Mesenchymal stem cell (in vitro differentiated cells and primary cell): ENCODE measurements at regions not wholly inside any gene's neighbourhood (a gene's known extent, or its start where the extent isn't known, plus 50 kb on each side); places are given as distances from the start of the nearest gene placed in this dataset.

Source experiments
- DNase-seq: peaks from one replicate; pipeline ENCODE4 v3.0.0-alpha.2; 2013
- H2AFZ ChIP-seq: one replicate; pipeline ENCODE4 v1.6.1; 2013; ENCODE audit warnings: low read depth, mild to moderate bottlenecking, control low read depth, inconsistent platforms, low read length, moderate library complexity
- H2AK5ac ChIP-seq: 2 replicates; pipeline ENCODE4 v1.6.1; 2013; ENCODE audit warnings: low read length, moderate library complexity, mild to moderate bottlenecking, inconsistent platforms; ENCODE audit not compliant: severe bottlenecking
- H2BK120ac ChIP-seq: one replicate; pipeline ENCODE4 v1.6.1; 2013; ENCODE audit warnings: low read depth, mild to moderate bottlenecking, inconsistent platforms, low read length, moderate library complexity
- H2BK12ac ChIP-seq, 2 experiments: one replicate each; pipeline ENCODE4 v1.6.1; 2013; ENCODE audit warnings: inconsistent platforms in 2 of 2, low read length in 2 of 2, mild to moderate bottlenecking in 2 of 2, moderate library complexity in 2 of 2, control low read depth in 1 of 2
- H2BK15ac ChIP-seq: one replicate; pipeline ENCODE4 v1.6.1; 2013; ENCODE audit warnings: mild to moderate bottlenecking, low read depth, inconsistent platforms; ENCODE audit not compliant: poor library complexity, severe bottlenecking
- H2BK5ac ChIP-seq: 2 replicates; pipeline ENCODE4 v1.6.1; 2013; ENCODE audit warnings: low read depth, mild to moderate bottlenecking, low read length, control low read depth, inconsistent platforms; ENCODE audit not compliant: poor library complexity, severe bottlenecking
- H3K14ac ChIP-seq, 2 experiments: one replicate each; pipeline ENCODE4 v1.6.1; 2013; ENCODE audit warnings: inconsistent platforms in 2 of 2, low read length in 2 of 2, control low read depth in 1 of 2, mild to moderate bottlenecking in 1 of 2, moderate library complexity in 1 of 2
- H3K18ac ChIP-seq, 2 experiments: one replicate each; pipeline ENCODE4 v1.6.1; 2013; ENCODE audit warnings: inconsistent platforms in 2 of 2, low read length in 2 of 2, control low read depth in 1 of 2, low read depth in 1 of 2, mild to moderate bottlenecking in 1 of 2
- H3K23ac ChIP-seq, 2 experiments: one replicate each; pipeline ENCODE4 v1.6.1; 2013; ENCODE audit warnings: inconsistent platforms in 2 of 2, low read length in 2 of 2, mild to moderate bottlenecking in 2 of 2, moderate library complexity in 2 of 2, control low read depth in 1 of 2
- H3K27ac ChIP-seq: 2 replicates; pipeline ENCODE4 v1.5.1; 2013; ENCODE audit warnings: mild to moderate bottlenecking, moderate library complexity, low read length, control low read depth, inconsistent platforms; ENCODE audit not compliant: poor library complexity, severe bottlenecking
- H3K27me3 ChIP-seq, 2 experiments: 2 replicates each; pipeline versions ENCODE4 v1.6.1 to v1.7.0; 2013; ENCODE audit warnings: low read length in 2 of 2, mild to moderate bottlenecking in 2 of 2, moderate library complexity in 2 of 2, control low read depth in 1 of 2, inconsistent platforms in 1 of 2; ENCODE audit not compliant: control insufficient read depth in 1 of 2, insufficient read depth in 1 of 2
- H3K36me3 ChIP-seq, 2 experiments: 2 replicates each; pipeline versions ENCODE4 v1.6.1 to v1.7.0; 2013; ENCODE audit warnings: low read length in 2 of 2, control low read depth in 1 of 2, inconsistent platforms in 1 of 2, low read depth in 1 of 2, mild to moderate bottlenecking in 1 of 2; ENCODE audit not compliant: insufficient read depth in 2 of 2, control insufficient read depth in 1 of 2
- H3K4ac ChIP-seq, 2 experiments: one replicate each; pipeline ENCODE4 v1.6.1; 2013; ENCODE audit warnings: inconsistent platforms in 2 of 2, low read length in 2 of 2, mild to moderate bottlenecking in 2 of 2, moderate library complexity in 2 of 2, control low read depth in 1 of 2, low read depth in 1 of 2
- H3K4me1 ChIP-seq: 2 replicates; pipeline ENCODE4 v1.6.1; 2013; ENCODE audit warnings: low read depth, low read length, control low read depth; ENCODE audit not compliant: control insufficient read depth, insufficient read depth
- H3K4me2 ChIP-seq: 2 replicates; pipeline ENCODE4 v1.6.1; 2013; ENCODE audit warnings: low read length, mild to moderate bottlenecking, inconsistent platforms; ENCODE audit not compliant: poor library complexity, severe bottlenecking
- H3K4me3 ChIP-seq, 2 experiments: 2 replicates each; pipeline versions ENCODE4 v1.5.1 to v1.7.0; 2013; ENCODE audit warnings: low read length in 2 of 2, mild to moderate bottlenecking in 2 of 2, control low read depth in 1 of 2, low read depth in 1 of 2; ENCODE audit not compliant: insufficient read depth in 1 of 2
- H3K79me1 ChIP-seq: replicated peaks from 2 replicates; pipeline ENCODE4 v1.6.1; 2013; ENCODE audit warnings: mild to moderate bottlenecking, control low read depth, low read length, inconsistent platforms; ENCODE audit not compliant: poor library complexity, severe bottlenecking
- H3K9ac ChIP-seq: 2 replicates; pipeline ENCODE4 v1.7.0; 2013; ENCODE audit warnings: mild to moderate bottlenecking, low read length, moderate library complexity
- H3K9me3 ChIP-seq: 2 replicates; pipeline ENCODE4 v1.7.0; 2013; ENCODE audit warnings: mild to moderate bottlenecking, low read length; ENCODE audit not compliant: control insufficient read depth
- H4K8ac ChIP-seq: one replicate; pipeline ENCODE4 v1.6.1; 2013; ENCODE audit warnings: inconsistent platforms, mild to moderate bottlenecking, low read length, moderate library complexity
- H4K91ac ChIP-seq: one replicate; pipeline ENCODE4 v1.6.1; 2013; ENCODE audit warnings: mild to moderate bottlenecking, low read length, inconsistent platforms
- WGBS: methylation state at CpG from one replicate; pipeline ENCODE4 v1.1.7; 2013; ENCODE audit warnings: mixed read lengths; 5-methylcytosine and 5-hydroxymethylcytosine counted together

- Histone ChIP-seq H3K4me2 (no peak overlapping the region), H2BK15ac (no peak overlapping the region), H4K91ac (no peak overlapping the region), H3K4ac (no peak overlapping the region), H3K4me3 (no peak overlapping the region), H3K9me3 (no peaks in the 10 kb centered on the region), H3K36me3 (no peaks in the 10 kb centered on the region), H3K4me1 (no peaks in the 10 kb centered on the region), H2AFZ (no peak overlapping the region), H3K27me3 (no peaks in the 10 kb centered on the region), H2AK5ac (no peak overlapping the region), H3K9ac (no peak overlapping the region), H3K18ac (no peak overlapping the region), H3K14ac (no peak overlapping the region), H4K8ac (no peak overlapping the region), H3K23ac (no peak overlapping the region), H3K27ac (no peak overlapping the region), H2BK5ac (no peak overlapping the region), H2BK12ac (no peak overlapping the region), H3K79me1 (no peaks in the 10 kb centered on the region), H2BK120ac (no peak overlapping the region)
- peak; percentile 33 for DNase-seq
Observed at GRCh38 chr6:67640484-67640883, 994.6 kb upstream of the ADGRB3 start.

GRCh38 chr6:67639161-67639560, 995.9 kb upstream of the ADGRB3 start:
- no peak for DNase-seq
- no peaks in the 10 kb centered on the region for H3K36me3 ChIP-seq
- H2BK5ac ChIP-seq = no peak overlapping the region
- no peak overlapping the region for H2BK15ac ChIP-seq
- H3K18ac ChIP-seq = no peak overlapping the region
- no peak overlapping the region for H2AFZ ChIP-seq
- H3K4ac ChIP-seq = no peak overlapping the region
- no peak overlapping the region for H2BK12ac ChIP-seq
- no peak overlapping the region for H3K4me3 ChIP-seq
- H2AK5ac ChIP-seq = no peak overlapping the region
- H3K4me1 ChIP-seq = no peaks in the 10 kb centered on the region
- no peak overlapping the region for H3K4me2 ChIP-seq
- H3K9me3 ChIP-seq = peaks cover 5% of the 10 kb centered on the region
- no peak overlapping the region for H4K91ac ChIP-seq
- H3K9ac ChIP-seq = no peak overlapping the region
- H3K23ac ChIP-seq = no peak overlapping the region
- H3K14ac ChIP-seq = no peak overlapping the region
- no peak overlapping the region for H2BK120ac ChIP-seq
- no peak overlapping the region for H4K8ac ChIP-seq
- no peaks in the 10 kb centered on the region for H3K27me3 ChIP-seq
- no peaks in the 10 kb centered on the region for H3K79me1 ChIP-seq
- no peak overlapping the region for H3K27ac ChIP-seq

GRCh38 chr6:67634199-67634598, 1000.9 kb upstream of the ADGRB3 start:
- H4K8ac ChIP-seq = no peak overlapping the region
- H2BK12ac ChIP-seq = no peak overlapping the region
- no peak overlapping the region for H2AK5ac ChIP-seq
- no peak overlapping the region for H3K9ac ChIP-seq
- H3K23ac ChIP-seq = no peak overlapping the region
- H3K18ac ChIP-seq = no peak overlapping the region
- no peaks in the 10 kb centered on the region for H3K36me3 ChIP-seq
- no peak overlapping the region for H2BK5ac ChIP-seq
- H4K91ac ChIP-seq = no peak overlapping the region
- no peak overlapping the region for H3K27ac ChIP-seq
- H3K4me3 ChIP-seq = no peak overlapping the region
- H3K14ac ChIP-seq = no peak overlapping the region
- no peak overlapping the region for H3K4ac ChIP-seq
- no peaks in the 10 kb centered on the region for H3K79me1 ChIP-seq
- peaks cover 8% of the 10 kb centered on the region for H3K9me3 ChIP-seq
- no peak overlapping the region for H2AFZ ChIP-seq
- H3K4me2 ChIP-seq = no peak overlapping the region
- no peak overlapping the region for H2BK120ac ChIP-seq
- DNase-seq = no peak
- H3K27me3 ChIP-seq = no peaks in the 10 kb centered on the region
- 100% methylated on average over 2 of the region's 2 CpGs for WGBS
- H3K4me1 ChIP-seq = no peaks in the 10 kb centered on the region
- H2BK15ac ChIP-seq = no peak overlapping the region

GRCh38 chr6:67633058-67633457, 1002.0 kb upstream of the ADGRB3 start:
- no peak overlapping the region for H3K18ac ChIP-seq
- H3K27ac ChIP-seq = no peak overlapping the region
- H3K9ac ChIP-seq = no peak overlapping the region
- peaks cover 8% of the 10 kb centered on the region for H3K9me3 ChIP-seq
- no peak overlapping the region for H3K4ac ChIP-seq
- H3K4me3 ChIP-seq = no peak overlapping the region
- WGBS = 97% methylated on average over 3 of the region's 3 CpGs
- H3K4me1 ChIP-seq = no peaks in the 10 kb centered on the region
- no peak overlapping the region for H4K91ac ChIP-seq
- H4K8ac ChIP-seq = no peak overlapping the region
- no peak overlapping the region for H2AK5ac ChIP-seq
- no peaks in the 10 kb centered on the region for H3K27me3 ChIP-seq
- no peaks in the 10 kb centered on the region for H3K36me3 ChIP-seq
- no peak overlapping the region for H3K23ac ChIP-seq
- H2BK120ac ChIP-seq = no peak overlapping the region
- no peak for DNase-seq
- H2AFZ ChIP-seq = no peak overlapping the region
- H3K14ac ChIP-seq = no peak overlapping the region
- H2BK5ac ChIP-seq = no peak overlapping the region
- H3K79me1 ChIP-seq = no peaks in the 10 kb centered on the region
- H3K4me2 ChIP-seq = no peak overlapping the region
- H2BK12ac ChIP-seq = no peak overlapping the region
- no peak overlapping the region for H2BK15ac ChIP-seq
